Endothelial cell of umbilical vein (primary cell): ENCODE measurements at regions not wholly inside any gene's neighbourhood (a gene's known extent, or its start where the extent isn't known, plus 50 kb on each side); places are given as distances from the start of the nearest gene placed in this dataset.

Experiments
- BruUV-seq: library from RNA; stranded (reverse); fragments of 400-500 nt; replicated peaks from 2 replicates; lab custom pipeline; 2021; lab: Mats Ljungman, UMichigan
- CTCF ChIA-PET: fragments of 300-600, 350-600 bp; sonication (Branson Sonifier 250); formaldehyde crosslinking; loops from one replicate; lab custom pipeline; 2021; ENCODE audit warnings: antibody characterized with exemption, inconsistent platforms; lab: Charles Lee
- POLR2A ChIA-PET: fragments of 300-600, 350-600 bp; sonication (Branson Sonifier 250); formaldehyde crosslinking; loops from one replicate; lab custom pipeline; 2021; ENCODE audit warnings: antibody characterized with exemption, inconsistent platforms; lab: Charles Lee
- DNase-seq: peaks from one replicate; pipeline ENCODE4 v3.0.0-alpha.2; 2011; ENCODE audit warnings: low read depth, low spot score
- FAIRE-seq: peaks from 2 replicates; lab custom pipeline; 2011; peaks lifted over from hg19 to GRCh38; lab: Jason Lieb, UNC
- H2AFZ ChIP-seq: 2 replicates; pipeline ENCODE4 v1.6.0; 2012; ENCODE audit warnings: low read depth, low read length, control low read depth, inconsistent platforms
- H3K27ac ChIP-seq: 2 replicates; pipeline ENCODE4 v1.5.1; 2011; ENCODE audit warnings: low read depth, mild to moderate bottlenecking, control low read depth, low read length, moderate library complexity; ENCODE audit not compliant: insufficient read depth
- H3K27me3 ChIP-seq, 2 experiments: 2 replicates each; pipeline versions ENCODE4 v1.6.0 to v1.6.1; 2011; ENCODE audit warnings: low read length in 2 of 2, mixed read lengths in 1 of 2; ENCODE audit not compliant: control insufficient read depth in 2 of 2, insufficient read depth in 2 of 2
- H3K36me3 ChIP-seq, 2 experiments: 2 replicates in 1 of 2; 3 replicates in 1 of 2; pipeline ENCODE4 v1.5.1; 2011; ENCODE audit warnings: low read length in 2 of 2, mild to moderate bottlenecking in 1 of 2, moderate library complexity in 1 of 2; ENCODE audit not compliant: control insufficient read depth in 2 of 2, insufficient read depth in 2 of 2; ENCODE audit errors: extremely low read depth in 1 of 2
- H3K4me1 ChIP-seq: 3 replicates; pipeline ENCODE4 v1.5.1; 2011; ENCODE audit warnings: mild to moderate bottlenecking, low read length; ENCODE audit not compliant: control insufficient read depth, insufficient read depth; ENCODE audit errors: extremely low read depth
- H3K4me2 ChIP-seq: 2 replicates; pipeline ENCODE4 v1.6.1; 2011; ENCODE audit warnings: low read length, control low read depth, mixed read lengths; ENCODE audit not compliant: insufficient read depth
- H3K4me3 ChIP-seq, 3 experiments: fragments of 200-600 bp in 1 of 3; sonication (generic), shearing (Covaris generic) in 1 of 3; replicated peaks in 1 of 3; 2 replicates each; pipeline ENCODE4 v1.5.1; 2011 to 2016; ENCODE audit warnings: control low read depth in 3 of 3, low read length in 3 of 3, mild to moderate bottlenecking in 2 of 3, inconsistent platforms in 1 of 3, low read depth in 1 of 3, moderate library complexity in 1 of 3; ENCODE audit not compliant: insufficient read depth in 1 of 3
- H3K79me2 ChIP-seq: 2 replicates; pipeline ENCODE4 v1.6.0; 2012; ENCODE audit warnings: low read length, inconsistent platforms; ENCODE audit not compliant: control insufficient read depth, insufficient read depth
- H3K9ac ChIP-seq: replicated peaks from 2 replicates; pipeline ENCODE3; 2011; ENCODE audit warnings: low read length, control low read depth; ENCODE audit not compliant: insufficient read depth; ENCODE audit errors: extremely low read depth
- H3K9me1 ChIP-seq: replicated peaks from 3 replicates; pipeline ENCODE4 v1.6.0; 2011; ENCODE audit warnings: mild to moderate bottlenecking, low read length; ENCODE audit not compliant: control insufficient read depth, insufficient read depth; ENCODE audit errors: extremely low read depth
- H3K9me3 ChIP-seq: replicated peaks from 2 replicates; pipeline ENCODE4 v1.5.1; 2012; ENCODE audit warnings: low read length, inconsistent platforms; ENCODE audit not compliant: control insufficient read depth, insufficient read depth
- H4K20me1 ChIP-seq: replicated peaks from 2 replicates; pipeline ENCODE3; 2011; ENCODE audit warnings: mild to moderate bottlenecking, low read length; ENCODE audit not compliant: control insufficient read depth, insufficient read depth; ENCODE audit errors: extremely low read depth
- CTCF ChIP-seq, 2 donors: IDR thresholded peaks; 1 replicate in 1 of 2; 2 replicates in 1 of 2; pipeline ENCODE4 v1.5.1; 2011; ENCODE audit warnings: low read length in 2 of 2, mild to moderate bottlenecking in 2 of 2, moderate library complexity in 2 of 2, control low read depth in 1 of 2, inconsistent platforms in 1 of 2, low read depth in 1 of 2; ENCODE audit not compliant: insufficient read depth in 1 of 2; ENCODE audit errors: extremely low read depth in 1 of 2
- EZH2 ChIP-seq: IDR thresholded peaks from 2 replicates; pipeline ENCODE4 v1.6.1; 2012; ENCODE audit warnings: borderline replicate concordance, low read depth, mild to moderate bottlenecking, moderate library complexity, low read length, inconsistent platforms; ENCODE audit not compliant: severe bottlenecking
- FOS ChIP-seq: IDR thresholded peaks from 2 replicates; pipeline ENCODE4 v1.6.1; 2011; ENCODE audit warnings: mild to moderate bottlenecking, low read length, moderate library complexity, borderline replicate concordance; ENCODE audit not compliant: insufficient read depth
- GATA2 ChIP-seq: IDR thresholded peaks from 2 replicates; pipeline ENCODE4 v1.7.0; 2011; ENCODE audit warnings: low read depth, mild to moderate bottlenecking, moderate library complexity, mixed read lengths, low read length; ENCODE audit not compliant: insufficient read length, insufficient read depth
- JUN ChIP-seq: IDR thresholded peaks from 2 replicates; pipeline ENCODE4 v1.6.1; 2011; ENCODE audit warnings: borderline replicate concordance, low read depth; ENCODE audit not compliant: insufficient read length, insufficient read depth
- MYC ChIP-seq: IDR thresholded peaks from one replicate; pipeline ENCODE4 v1.6.1; 2011; ENCODE audit warnings: mild to moderate bottlenecking, low read depth, low read length
- POLR2A ChIP-seq: IDR thresholded peaks from 2 replicates; pipeline ENCODE4 v1.6.1; 2012; ENCODE audit warnings: low read depth, mild to moderate bottlenecking, control low read depth, low read length
- POLR2AphosphoS5 ChIP-seq: IDR thresholded peaks from 2 replicates; pipeline ENCODE4 v1.6.1; 2012; ENCODE audit warnings: low read depth, mild to moderate bottlenecking, control low read depth, low read length, moderate library complexity; ENCODE audit not compliant: insufficient read depth
- dilution Hi-C: fragments of 300-500 bp; cut with MboI; formaldehyde crosslinking; loops from one replicate; pipeline ENCODE4 v1.15.0; 2019; ENCODE audit warnings: low sequenced_read_pairs; ENCODE audit not compliant: extremely low pct_ligation_motif_present
- intact Hi-C: fragments of 100-400 bp; cut with micrococcal nuclease; formaldehyde crosslinking; loops from one replicate; pipeline ENCODE4 v1.10.0; 2022
- TF ChIP-seq, protein P1 (sequence below): IDR thresholded peaks from 2 replicates; pipeline ENCODE4 v1.6.1; 2011; ENCODE audit not compliant: insufficient read depth, insufficient read length

DNA sequence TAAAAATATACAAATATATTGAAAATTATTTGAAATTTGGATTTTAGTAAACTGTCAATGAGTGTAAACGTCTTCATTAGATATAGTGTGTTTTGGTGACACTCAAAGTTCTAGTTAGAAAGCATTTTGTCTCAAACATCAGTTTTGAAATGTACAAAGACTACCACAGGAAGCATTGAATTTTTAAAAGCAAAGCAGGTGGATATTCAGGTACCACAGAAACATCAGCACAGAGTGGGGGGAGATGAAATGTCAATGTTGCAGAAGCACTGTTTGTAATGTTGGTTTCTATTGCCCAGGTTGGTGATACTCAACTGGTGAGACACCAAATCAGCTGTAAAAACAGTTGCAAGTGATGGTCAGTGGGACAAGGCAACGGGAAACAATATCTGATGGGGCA, 136.5 kb upstream of the ITGA4 start:
- Histone ChIP-seq H3K79me2 (no peaks in the 10 kb centered on the region), H3K36me3 (no peaks in the 10 kb centered on the region), H3K9me3 (no peaks in the 10 kb centered on the region), H3K4me1 (no peaks in the 10 kb centered on the region), H3K27me3 (no peaks in the 10 kb centered on the region), H3K27ac (no peak overlapping the region), H3K4me2 (no peak overlapping the region), H3K9me1 (no peaks in the 10 kb centered on the region), H3K9ac (no peak overlapping the region), H4K20me1 (no peaks in the 10 kb centered on the region), H3K4me3 (no peak overlapping the region), H2AFZ (no peak overlapping the region)
- no peak for FAIRE-seq
- DNase-seq = no peak
- intact Hi-C loops (no loop called here), dilution Hi-C loops (no loop called here)
- POLR2A ChIA-PET = no interaction called here
- BruUV-seq = no TSS peak
- CTCF ChIA-PET = interaction anchor here (1.3 kb wide), 1 partner anchor 10 kb away, joined by 3 read pairs; no protein-coding TSS in a partner anchor
- TF ChIP-seq MYC (no peak), JUN (no peak), CTCF (IDR thresholded peaks at IDR 0.05; ENCODE audit: extremely low read depth in 1 of 2, insufficient read depth in 1 of 2, low read depth in 1 of 2, low read length in 2 of 2) (no peak)
- TF ChIP-seq, protein P1, sequence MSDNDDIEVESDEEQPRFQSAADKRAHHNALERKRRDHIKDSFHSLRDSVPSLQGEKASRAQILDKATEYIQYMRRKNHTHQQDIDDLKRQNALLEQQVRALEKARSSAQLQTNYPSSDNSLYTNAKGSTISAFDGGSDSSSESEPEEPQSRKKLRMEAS = no peak

DNA sequence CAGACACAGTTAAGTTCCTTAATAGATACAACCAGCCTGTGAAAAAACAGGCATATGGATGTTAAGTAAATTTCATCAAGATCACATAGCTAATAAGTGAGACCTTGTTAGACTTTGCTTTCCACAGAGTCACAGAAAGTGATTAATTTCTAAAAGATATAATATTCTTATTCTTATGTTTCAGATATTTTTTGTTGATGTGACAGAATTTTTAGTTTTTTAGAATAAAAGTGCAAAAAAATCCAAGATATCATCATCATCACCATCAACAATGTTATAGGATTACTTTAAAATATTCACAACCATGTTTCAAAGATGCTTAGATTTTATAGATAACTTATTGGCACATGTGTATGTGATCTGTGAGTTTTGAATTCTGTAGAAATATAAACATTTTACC, 132.3 kb upstream of the ITGA4 start:
- CTCF ChIA-PET = no interaction called here
- no peaks in the 10 kb centered on the region for H3K4me1 ChIP-seq
- no peaks in the 10 kb centered on the region for H3K27me3 ChIP-seq

More for the DNA sequence above, 132.3 kb upstream of the ITGA4 start:
- H3K79me2 ChIP-seq = no peaks in the 10 kb centered on the region
- H3K9me1 ChIP-seq = no peaks in the 10 kb centered on the region
- intact Hi-C loops = no loop called here
- POLR2A ChIA-PET = no interaction called here
- BruUV-seq = no TSS peak
- H3K4me2 ChIP-seq = no peak overlapping the region
- no peaks in the 10 kb centered on the region for H4K20me1 ChIP-seq
- no peak overlapping the region for H3K9ac ChIP-seq
- H3K27ac ChIP-seq = no peak overlapping the region
- no peaks in the 10 kb centered on the region for H3K36me3 ChIP-seq
- DNase-seq (no peak), FAIRE-seq (peak; percentile 21)
- H3K9me3 ChIP-seq = no peaks in the 10 kb centered on the region
- H2AFZ ChIP-seq = no peak overlapping the region
- H3K4me3 ChIP-seq = no peak overlapping the region
- no peak for TF ChIP-seq EZH2
- no peak for TF ChIP-seq GATA2
- no peak for TF ChIP-seq JUN
- TF ChIP-seq FOS = no peak
- TF ChIP-seq POLR2AphosphoS5 = no peak
- TF ChIP-seq POLR2A = no peak
- TF ChIP-seq MYC = no peak
- TF ChIP-seq, protein P1 = no peak
- no peak for TF ChIP-seq CTCF (IDR thresholded peaks at IDR 0.05; ENCODE audit: extremely low read depth in 1 of 2, insufficient read depth in 1 of 2, low read depth in 1 of 2, low read length in 2 of 2)
- dilution Hi-C loops = no loop called here
